ENCODE measurements at regions not wholly inside any gene's neighbourhood (a gene's known extent, or its start where the extent isn't known, plus 50 kb on each side); places are given as distances from the start of the nearest gene placed in this dataset.

DNA sequence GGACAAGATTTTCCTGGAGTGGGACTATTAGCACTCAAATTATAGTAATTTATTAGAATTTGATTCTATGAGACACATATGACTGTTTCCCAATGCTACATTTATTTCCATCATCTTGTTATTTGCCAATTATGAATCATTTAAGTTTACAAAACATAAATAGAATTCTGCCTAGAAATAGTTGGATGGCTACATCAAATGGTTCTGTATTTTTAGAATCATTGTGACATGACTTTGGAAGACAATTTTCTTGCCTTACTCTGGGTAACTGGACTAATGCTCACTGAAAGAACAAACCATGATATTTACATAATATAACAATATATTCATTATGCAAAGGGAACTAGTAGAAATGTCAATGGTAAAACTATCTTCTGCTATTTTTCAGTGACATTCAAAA, 173.5 kb downstream of the ZIC1 start:
- ATAC-seq, result no peak

DNA sequence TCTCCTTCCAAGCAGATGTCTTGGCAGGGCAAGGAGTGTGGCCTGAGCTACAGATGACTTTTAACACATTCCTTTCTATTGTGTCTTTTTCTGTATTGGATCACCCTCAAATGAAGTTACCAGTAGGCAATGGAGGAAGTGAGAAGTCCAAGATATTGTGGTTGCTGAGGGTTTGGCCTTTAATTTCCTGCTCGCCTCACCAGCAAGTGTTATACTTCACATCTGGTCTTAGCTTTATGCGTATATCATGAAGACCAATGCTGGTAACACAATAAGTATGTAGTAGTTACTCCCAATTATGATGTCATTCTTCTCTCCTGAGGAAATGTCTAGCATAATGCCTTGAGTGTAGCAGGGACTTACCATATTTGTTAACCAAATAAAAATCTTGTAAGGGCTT, 179.9 kb downstream of the ZIC1 start:
- ATAC-seq, result no peak
- no peak for DNase-seq (ENCODE audit: low spot score)

More for the DNA sequence above, 173.5 kb downstream of the ZIC1 start:
- DNase-seq (ENCODE audit: low spot score), result no peak

DNA sequence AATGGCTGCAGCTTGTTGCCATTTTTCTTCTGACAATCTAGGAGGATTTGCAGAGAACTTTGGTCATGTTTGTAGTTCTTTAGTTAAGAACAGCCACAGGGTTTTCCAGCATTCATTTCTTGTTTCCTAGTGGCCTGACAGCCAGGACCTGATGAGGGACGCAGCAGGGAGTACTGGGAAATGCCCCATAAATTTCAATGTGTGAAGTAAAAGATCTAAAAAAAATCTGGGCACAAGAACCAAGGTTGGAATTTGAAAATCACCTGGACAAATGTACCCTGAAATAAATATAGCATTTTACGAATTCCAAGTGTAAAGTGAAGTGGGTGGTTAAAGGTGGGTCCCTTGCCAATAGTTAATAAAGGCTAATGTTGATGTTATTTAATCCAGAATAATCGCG, 195.0 kb downstream of the ZIC1 start:
- ATAC-seq, result no peak
- DNase-seq (ENCODE audit: low spot score), result no peak

DNA sequence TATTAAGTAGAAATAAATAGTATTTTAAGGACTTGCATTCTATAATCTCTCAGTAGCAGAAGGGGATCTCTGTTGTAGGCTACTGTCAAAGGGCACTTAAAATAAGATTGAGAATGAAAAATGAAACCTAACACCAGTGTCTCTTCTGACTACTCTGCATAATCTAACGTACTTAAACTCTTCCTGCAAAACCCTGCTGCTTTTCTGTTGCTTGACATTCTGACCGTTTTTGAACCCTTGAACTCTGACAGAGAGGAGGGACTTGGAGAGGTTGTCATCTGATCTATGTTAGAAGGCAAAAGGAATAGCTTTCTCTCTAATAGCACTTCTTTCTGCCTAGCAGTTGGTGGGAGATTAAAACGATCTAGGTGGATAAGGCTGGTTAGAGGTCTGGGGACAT, 204.6 kb downstream of the ZIC1 start:
- ATAC-seq (no peak), DNase-seq (ENCODE audit: low spot score) (no peak)

DNA sequence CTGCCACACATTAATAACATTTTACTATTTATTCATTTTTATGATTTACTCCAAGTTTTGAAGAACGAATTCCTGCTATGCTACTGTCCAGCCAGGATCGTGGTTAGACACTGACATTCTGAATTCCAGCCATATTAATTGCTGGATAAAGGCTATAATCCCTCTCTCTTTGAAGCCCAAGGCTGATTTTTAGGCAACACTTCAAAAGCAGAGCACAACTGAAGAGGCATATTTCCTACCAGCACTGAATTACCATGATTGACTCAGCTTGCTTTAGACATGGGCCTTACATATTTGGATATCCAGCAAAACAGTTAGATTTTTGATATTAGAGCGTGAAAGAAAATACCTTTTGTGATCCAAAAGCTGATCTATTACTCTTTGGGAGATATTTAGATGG, 205.0 kb downstream of the ZIC1 start:
- DNase-seq (ENCODE audit: low spot score) (no peak), ATAC-seq (no peak)

DNA sequence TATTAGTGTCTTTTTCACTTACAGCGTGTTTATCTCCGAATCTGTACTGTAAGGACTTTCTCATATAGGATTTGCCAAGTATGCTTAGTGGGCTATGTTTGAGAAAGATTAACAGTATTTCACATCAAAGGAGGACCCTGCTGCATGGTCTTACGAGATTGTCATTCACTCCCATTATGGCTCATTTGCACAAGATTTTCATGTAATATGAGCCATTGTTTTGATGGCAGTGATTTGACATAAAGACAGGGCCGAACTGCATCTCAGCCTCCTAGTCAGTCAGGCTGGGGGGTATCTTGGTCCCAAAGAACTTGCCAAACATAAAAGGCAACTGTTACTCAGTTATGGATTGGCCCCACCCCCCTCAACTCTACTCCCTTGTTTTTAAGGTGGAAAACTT, 205.9 kb downstream of the ZIC1 start:
- ATAC-seq (no peak), DNase-seq (ENCODE audit: low spot score) (no peak)

DNA sequence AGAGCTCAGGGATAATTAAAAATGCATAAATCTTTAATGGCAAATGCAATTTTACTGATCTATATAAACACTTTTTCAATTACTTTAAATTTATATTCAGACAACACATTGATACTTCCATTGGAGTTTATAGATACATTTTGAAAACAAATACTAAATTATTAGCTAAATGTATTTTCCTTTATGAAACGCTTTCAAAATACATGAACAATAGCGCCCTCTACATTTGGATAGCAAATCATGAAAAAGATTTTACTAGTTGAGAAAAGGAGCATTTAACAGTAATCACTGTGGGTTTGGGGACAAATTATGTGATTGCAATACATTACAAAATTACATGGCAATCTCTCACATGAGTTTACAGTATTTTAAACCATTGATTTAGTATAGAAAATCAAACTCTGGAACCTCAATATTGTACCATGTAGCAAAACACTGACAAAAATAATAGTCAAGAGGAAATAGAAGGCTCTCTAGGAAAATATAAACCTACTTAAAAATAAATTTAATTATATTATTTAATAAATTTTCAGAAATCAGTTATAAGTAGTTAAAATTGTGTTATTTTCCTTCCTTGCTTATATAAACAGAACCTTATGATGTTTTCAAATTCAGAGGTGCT, 207.9 kb downstream of the ZIC1 start:
- no peak for DNase-seq (ENCODE audit: low spot score)
- ATAC-seq, result no peak

DNA sequence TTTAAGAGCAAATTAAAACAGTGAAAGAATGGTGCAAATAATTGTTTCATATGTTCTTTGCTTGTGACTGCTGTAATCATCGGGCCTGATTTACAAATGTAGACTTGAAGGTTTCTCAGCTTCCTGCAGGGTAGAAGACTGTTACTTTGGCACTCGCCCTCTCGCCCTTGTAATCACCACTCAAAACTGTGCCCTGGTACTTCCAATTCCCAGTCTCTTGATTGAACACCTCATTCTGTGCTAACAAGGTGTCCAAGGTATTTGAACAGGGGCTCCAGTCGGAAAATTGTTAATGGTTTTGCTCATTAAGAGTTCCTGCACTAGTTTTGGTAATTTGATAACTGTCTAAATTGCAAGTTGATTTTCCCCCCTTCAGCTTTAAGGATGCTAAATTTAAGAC, 209.5 kb downstream of the ZIC1 start:
- ATAC-seq, result no peak
- no peak for DNase-seq (ENCODE audit: low spot score)

DNA sequence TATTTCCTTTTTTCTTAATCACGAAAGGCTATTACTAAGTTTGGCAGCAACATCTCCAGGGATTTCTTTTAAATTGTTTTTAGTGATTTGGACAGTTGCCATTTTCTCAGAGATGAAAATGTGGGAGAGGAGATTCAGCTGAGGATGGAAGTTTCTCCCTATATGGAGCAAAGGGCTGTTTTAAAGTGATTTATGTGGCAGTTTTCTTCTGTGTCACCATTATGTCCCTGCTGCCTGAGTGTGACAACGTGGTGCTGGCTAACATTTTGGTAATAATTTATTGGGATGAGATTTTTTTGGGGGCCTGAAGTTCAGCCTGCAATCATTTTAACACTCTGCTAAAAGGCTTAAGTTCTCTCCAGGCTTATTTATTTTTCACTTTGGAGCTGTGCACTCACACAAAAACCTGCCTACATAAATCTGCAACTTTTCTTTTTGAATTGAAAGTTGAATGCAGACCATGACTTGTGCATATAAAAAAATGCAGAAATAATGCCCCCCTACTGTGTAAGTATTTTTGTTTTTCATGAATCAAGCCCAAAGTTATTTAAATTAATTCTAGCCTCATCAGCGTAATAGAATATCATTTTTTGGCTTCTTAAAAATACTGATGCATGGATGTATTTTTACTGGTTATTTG, 210.9 kb downstream of the ZIC1 start:
- DNase-seq (ENCODE audit: low spot score), result no peak
- no peak for ATAC-seq

DNA sequence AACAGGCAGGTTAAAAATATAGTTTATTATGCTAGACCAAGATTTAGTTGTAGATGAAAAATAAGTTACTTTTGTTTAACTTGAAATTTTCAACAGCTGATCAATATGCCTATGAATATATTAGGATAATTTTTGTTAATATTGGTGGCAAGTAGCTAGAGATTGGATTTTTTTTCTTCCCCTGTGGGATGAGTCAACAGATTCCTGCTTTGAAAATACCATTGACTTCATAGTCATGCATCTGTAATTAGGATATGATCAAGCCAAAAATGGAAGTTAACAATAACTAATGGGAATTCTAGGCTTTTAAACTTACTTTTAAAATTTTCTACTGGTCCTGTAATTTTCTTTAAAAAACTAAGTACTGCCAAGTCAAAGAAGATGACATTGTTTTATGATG, 211.7 kb downstream of the ZIC1 start:
- no peak for ATAC-seq
- DNase-seq (ENCODE audit: low spot score), result no peak

DNA sequence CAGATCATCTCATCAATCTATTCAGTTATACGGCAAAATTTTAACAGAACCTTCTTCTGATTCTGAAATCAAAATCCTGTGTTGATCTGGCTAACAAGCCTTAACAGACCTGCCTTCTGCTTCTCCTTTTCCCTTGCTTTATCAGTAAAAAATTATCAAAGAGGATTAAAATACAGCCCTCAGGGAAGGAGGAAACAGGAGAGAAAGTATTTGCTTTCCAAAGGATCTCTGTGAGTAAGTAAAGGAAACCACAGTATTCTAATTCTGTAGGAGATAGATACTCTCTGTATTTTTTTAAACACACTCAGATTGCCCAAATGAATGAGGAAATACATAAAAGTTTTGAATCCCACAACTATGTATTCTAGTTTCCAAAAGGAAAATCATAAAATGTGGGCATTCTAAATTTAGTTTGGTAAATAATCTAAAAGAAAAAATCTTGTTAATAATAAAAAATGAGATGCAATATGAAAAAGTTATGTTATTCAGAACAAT, 221.8 kb downstream of the ZIC1 start:
- DNase-seq (ENCODE audit: low spot score) (no peak), ATAC-seq (no peak)

DNA sequence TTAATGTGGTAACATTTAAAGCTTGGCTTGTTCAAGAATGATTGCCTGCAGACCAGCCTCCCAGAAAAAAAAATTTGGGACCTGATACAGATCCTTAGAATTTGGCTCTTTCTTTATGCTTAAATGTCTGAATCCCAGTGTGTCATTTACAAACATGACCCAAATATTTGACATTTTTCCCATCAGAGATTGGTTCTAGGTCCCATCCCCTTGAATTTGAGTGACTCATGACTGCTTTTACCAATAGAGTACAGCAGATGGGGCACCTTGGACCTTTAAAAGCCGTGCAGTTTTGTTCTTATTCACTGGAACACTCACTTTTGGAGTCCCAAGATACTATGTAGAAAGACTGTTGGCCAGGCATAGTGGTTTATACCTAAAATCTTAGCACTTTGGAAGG, 231.6 kb downstream of the ZIC1 start:
- DNase-seq (ENCODE audit: low spot score), result no peak
- ATAC-seq, result no peak

DNA sequence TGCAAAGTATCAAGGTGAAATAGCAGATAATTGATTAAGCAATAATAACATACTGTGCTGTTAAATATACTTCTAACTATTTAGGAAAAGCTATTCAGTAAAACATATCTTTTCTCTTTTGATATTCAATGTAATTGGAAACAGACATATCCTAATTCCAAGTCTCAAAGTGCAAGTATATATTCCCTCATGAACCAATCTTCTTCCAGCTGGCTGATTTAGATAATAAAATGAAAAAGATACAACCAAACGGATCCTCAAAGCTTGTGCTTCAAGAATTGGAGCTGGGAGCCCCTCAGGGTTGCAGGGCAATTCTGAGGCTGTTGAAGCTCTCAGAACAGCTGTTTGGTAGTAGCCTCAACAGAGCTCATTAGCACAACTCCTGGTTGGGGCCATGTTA, 236.6 kb downstream of the ZIC1 start:
- DNase-seq (ENCODE audit: low spot score) (no peak), ATAC-seq (no peak)

DNA sequence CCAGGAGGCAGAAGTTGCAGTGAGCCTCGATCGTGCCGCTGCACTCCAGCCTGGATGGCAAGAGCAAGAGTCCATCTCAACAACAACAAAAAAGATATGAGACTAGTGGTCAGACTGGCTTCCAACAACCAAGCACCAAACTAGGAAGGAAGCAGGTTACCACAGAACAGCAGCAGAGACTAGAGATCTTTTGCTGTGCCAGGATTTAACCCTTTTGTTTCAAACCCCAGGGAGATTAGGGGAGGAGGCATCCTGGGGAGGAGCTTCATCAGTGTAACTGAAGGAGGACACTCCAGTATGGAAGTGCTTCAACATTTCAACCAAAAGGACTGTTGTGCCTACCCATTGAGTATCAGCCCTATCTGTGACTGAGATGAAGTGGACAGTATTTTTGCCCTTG, 240.3 kb downstream of the ZIC1 start:
- no peak for DNase-seq (ENCODE audit: low spot score)
- no peak for ATAC-seq

DNA sequence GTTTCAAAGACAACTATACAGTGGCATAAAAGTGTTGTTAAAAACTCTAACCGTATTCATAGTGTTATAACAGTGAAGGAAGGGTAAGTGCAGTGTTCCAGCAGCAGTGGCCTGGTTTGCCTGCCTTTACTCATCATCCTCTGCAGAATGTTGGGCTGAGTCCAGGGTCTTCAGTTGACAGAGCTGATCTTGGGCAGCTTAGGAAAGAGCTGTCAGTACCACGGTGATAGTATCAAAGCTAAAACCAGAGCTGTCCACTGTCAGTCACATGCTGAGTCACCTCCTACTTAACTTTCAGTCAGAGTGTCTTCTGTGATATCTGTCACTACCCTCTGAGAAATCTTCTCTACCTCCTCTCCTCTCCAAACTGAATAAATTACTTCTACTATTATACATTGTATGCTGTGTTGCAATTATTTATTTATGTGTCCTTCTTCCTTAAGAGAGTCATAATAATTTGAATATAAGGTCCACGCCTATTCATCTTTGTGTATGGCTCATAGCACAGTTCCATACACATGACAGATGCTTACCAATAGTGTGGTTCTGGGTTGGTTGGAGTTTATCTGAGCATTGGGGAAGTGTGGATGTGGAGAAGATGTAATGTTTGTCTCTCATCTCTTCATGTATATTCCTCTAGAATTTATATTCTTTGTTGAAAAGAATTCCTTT, 242.1 kb downstream of the ZIC1 start:
- ATAC-seq (no peak), DNase-seq (ENCODE audit: low spot score) (no peak)

DNA sequence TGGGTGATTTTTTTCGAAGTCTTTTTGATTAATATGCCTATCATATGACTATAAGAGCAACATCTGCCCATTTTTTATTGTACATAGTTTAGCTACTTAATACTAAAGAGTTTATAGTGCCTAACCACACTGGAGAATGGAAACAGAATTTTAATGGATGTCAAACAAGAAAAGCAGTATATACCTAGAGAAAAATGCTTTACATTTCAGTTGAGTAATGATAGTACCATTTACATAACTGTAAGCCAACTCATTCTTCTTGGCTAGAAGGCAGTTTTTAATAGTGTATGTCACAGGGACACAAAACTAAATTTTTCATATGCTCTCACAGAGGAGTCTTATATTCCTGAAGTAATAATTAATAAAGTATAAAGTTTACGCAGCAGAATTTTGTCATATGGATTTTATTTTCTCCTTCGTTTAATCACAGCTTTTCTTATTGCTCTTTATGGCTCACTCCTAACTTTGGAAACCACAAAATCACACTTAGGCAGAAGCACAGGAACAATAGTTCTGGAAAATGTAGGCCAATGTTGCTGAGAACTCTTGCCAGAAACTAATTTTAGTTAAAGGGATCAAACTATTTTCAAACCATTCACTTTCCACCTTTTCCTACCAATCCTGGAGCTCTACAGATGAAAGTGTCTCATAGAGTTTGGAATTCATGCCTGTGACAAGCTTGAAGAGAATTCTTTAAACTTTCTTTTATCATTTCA, 243.6 kb downstream of the ZIC1 start:
- ATAC-seq (no peak), DNase-seq (ENCODE audit: low spot score) (no peak)

DNA sequence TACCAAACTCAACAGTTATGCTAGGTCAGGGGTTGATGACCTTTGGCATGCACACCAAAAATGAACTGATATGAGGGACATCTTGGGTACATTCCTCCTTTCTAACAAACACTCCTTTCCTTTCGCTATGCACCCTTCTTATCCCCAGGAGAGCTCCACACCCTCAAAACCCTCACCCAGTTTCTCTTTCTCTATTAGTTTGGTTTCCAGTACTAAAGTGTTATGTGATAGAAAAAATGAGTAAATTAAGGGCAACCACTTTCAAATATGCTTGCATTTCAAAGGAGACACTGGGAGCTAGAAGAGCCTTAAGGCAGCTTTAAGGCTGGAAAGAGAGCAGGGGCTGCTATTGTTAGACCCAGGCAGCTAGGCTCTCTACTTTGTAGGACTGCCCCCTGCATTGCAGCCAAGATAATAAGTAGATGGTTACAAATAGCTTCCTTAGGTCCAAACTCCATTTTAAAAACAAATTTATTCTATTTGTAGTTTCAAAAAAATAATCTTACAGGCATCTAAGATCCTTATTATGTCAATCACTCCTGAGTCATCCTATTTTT, 244.3 kb downstream of the ZIC1 start:
- ATAC-seq (no peak), DNase-seq (ENCODE audit: low spot score) (no peak)

DNA sequence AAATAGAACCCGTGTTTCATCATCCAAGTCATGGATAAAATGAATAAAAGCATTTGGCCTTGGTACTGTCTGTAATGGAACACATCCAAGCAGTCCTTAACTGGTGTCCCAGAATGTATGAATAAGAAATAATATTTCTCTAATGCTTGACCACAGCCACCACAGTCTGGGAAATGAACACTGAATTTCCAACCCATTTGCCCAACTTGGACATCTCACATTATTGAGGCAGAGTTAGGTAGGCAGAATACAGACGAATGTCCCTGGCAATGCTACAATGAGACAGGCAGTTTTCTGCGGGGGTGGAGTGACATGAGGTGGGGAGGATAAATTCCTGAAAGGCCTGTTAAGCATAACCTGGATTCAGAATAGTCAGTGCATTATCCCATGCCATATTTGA, 245.7 kb downstream of the ZIC1 start:
- ATAC-seq, result no peak

DNA sequence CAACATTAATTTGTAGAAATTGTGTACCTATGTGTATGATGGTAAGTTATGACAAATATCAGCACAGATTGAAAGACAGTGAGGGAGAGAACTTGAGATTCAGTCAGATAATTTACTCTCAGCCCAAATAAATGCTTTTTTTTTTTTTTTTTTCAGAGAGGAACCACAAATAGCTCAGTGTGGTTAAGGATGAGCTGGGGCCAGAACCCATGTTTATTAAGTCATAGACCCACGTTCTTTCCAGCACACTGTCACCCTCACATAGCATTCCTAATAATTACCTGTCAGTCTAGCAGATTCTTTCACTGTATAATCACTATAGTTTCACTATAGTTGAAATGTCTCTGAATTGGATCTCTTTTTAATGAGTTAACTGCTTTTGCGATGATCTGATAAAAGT, 246.1 kb downstream of the ZIC1 start:
- ATAC-seq (no peak), DNase-seq (ENCODE audit: low spot score) (no peak)

More for the DNA sequence above, 245.7 kb downstream of the ZIC1 start:
- DNase-seq (ENCODE audit: low spot score), result no peak

DNA sequence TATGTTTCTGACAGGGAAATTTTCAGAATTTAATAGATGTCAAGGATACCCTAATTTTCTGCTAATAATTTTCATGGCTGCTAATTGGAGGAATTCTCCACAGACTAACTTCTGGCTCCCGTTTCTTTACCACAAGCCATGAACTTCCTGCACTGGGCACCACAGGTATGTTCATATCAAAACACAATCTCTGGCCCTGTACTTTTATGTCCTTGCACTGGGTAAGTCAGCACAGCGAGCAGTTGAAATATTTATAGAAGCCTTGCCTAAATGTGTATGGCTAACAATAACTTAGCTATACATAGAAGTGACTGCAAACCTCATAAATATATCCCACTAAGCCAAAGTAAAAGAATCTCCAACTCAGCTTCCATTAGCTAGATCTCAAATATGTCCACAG, 246.9 kb downstream of the ZIC1 start:
- ATAC-seq (no peak), DNase-seq (ENCODE audit: low spot score) (no peak)

DNA sequence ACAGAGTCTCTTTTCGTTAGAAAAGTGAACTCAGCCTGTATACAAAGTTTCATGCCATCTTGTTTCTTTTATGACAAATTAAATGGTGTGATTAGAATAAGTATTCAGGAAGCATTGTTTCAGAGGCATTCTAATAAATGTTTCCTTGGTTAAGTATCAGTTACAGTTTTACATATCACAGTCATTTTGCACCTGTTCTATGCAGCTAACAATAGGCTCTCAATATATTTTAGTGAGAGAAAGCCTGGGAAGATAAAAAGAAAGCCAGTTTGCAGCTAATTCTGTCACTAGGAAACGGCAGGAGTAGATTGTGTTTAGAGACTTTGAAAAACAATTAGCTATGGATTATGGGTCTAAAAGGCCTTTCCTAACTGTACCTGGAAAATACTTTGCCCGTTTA, 252.8 kb downstream of the ZIC1 start:
- DNase-seq (ENCODE audit: low spot score), result no peak
- ATAC-seq, result no peak

DNA sequence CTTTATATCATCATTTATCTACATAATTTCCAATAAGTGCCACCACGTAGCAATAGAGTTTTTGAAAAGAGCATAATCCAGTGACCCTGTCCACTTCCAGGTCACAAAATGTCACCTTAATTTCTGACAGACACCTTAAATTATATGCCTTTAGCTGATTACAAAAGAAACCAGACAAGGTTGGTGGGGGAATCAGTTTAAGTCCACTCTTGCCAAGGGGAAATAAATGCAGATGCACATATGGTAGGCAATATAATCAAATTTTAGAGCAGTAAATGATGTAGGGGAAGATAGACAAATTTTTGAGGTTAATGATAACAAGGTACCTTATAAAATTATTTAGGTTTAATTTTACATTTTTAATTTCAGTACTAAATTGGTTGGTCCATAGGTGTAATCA, 253.5 kb downstream of the ZIC1 start:
- ATAC-seq, result no peak
- DNase-seq (ENCODE audit: low spot score), result no peak
